Embryonic facial prominence (tissue), 1 donor: ENCODE measurements at regions not wholly inside any gene's neighbourhood (a gene's known extent, or its start where the extent isn't known, plus 50 kb on each side); places are given as distances from the start of the nearest gene placed in this dataset.
"Not testable (repeated sequence)": the region's sequence is repeated elsewhere in the genome, so short reads cannot be mapped to it uniquely, and the experiment has no call there.

Experiments
- DNase-seq: peaks from one replicate; pipeline ENCODE4 v3.0.0-alpha.2; 2016; ENCODE audit errors: extremely low spot score

DNA sequence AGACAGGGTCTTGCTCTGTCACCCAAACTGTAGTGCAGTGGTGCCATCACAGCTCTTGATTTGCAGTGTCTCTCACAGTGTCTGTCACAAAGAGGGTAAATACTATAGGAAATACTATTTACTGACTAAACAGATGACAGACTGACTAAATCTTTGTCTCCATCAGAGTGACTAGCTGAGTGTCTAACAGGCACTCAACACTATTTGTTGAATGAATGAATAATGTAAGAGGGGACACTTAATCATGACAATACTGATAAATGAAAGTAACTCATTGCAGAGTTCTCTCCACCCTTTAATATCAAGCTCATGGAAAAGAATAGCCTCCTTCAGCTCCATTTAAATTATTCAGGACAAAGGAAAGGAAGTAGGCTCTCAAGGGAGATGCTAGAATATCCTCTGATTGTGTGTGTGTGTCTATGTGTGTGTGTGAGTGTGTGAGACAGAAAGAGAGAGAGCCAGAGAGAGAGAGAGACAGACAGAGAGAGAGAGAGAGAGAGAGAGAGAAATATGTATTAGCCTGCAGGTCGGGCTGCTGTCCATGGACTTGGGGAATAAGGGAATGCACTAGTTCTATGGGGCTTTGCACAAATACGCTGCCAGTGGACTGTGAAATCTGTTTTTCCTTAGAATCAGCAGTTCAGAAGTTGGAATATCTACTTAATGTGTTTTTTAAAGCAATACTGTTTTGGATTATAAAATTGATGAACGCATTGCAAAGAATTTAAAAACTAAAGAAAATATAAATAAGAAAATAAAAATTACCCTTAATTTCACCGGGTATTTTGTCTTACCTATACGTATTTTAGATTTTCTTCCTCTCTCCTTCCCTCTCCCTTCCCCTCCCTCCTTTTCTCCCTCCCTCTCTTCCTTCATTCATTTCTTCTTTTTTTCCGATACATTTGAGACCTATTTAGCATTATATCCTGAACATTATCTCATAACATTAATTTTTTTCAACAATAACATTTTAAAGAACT is 132.9 kb upstream of the LRIG1 start:
- DNase-seq: no peak

DNA sequence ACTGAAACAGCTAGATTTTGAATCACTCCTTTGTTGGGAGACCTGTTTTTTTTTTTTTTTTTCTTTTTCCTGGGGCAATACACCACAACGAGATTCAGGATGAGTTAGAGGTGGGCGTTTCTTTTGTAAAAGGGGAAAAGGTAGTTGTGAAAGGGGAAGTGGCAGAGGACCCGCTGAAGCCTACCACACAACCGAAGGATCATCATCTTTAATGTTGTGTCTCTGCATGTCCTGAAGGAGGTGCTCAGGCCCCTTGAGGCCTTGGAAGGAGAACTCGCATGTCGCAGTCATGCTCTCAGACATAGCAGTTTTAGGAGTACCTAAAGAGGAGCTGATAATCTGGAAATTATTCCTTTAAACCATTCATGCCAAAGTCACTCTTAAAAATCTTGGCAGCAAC is 137.9 kb upstream of the LRIG1 start:
- no peak for DNase-seq

DNA sequence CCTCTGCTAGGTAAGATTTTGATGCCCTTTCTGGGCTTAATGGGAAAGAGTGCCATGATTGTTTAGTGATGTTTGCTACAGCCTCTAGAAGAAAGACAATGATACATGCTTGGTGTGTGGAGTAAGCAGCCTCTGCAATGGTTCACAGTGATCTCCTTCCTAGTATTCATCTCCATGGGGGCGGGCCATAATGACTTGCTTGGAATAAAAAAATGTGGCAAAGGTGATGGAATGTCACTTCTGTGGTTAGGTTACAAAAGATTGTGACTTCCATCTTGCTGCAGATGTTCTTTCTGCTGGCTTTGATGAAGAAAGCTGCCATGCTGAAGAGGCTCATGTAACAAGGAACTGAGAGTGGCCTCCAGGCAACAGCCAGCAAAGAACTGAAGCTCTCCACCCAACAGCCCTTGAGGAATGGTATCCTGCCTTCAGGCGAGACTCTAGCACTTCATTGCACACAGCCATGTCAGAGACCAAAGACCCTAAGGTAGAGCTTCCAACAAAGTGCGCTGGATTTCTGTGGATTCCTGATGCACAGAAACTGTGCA is 139.1 kb upstream of the LRIG1 start:
- DNase-seq: no peak

DNA sequence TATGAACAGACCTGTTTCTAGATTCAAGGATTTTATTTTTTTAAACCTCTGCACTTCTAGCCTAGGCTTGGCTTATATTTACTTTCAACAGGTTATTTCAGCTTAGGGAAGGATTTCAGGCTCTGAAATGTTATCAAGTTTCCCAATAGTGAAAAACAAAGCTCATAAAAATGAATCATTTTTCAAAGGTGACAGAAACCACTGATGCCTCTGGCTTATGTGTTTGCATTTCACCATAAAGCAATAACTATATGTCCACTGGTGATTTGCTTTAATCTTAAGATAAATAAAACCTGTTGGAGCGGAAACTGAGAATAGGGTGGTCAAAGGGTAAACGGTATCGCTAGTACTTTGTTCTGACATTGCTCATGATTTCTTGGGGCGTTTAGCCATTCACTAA is 141.2 kb upstream of the LRIG1 start:
- DNase-seq: no peak

DNA sequence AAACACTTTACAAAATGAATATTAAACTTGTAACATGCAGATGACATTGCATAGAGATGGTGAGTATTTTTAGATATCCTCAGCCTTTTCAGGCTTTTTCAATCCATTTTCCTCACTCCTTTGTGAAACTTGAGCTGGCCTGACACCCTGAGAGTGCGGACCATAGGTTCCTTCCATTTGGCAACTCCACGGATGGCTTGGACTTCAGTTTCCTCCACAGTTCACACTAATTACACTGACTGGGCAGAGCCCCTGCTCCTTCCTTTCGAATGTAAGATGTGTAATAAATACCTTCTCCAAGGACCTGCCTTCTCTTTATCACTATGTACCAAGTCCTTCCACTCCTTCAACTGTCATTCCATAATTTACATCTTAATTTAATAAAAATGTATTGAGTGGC is 141.7 kb upstream of the LRIG1 start:
- DNase-seq: no peak

DNA sequence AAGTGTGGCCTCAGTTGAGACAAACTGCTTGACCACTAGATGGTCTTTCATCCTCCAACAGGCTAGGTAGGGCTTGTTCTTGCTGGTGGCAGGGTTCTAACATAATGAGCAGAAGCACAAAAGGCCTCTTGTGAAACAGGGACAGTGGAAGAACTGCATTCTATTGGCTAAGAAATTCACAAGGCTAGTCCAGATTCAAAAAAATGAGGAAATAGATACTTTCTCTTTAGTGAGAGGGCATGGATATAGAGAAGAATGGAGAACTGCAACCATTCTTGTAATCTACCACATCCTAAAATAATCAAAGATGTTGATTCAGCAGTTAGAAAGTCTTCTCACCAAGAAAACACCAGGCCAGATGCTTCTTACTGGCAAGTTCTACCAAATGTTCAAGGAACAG is 143.7 kb upstream of the LRIG1 start:
- no peak for DNase-seq

DNA sequence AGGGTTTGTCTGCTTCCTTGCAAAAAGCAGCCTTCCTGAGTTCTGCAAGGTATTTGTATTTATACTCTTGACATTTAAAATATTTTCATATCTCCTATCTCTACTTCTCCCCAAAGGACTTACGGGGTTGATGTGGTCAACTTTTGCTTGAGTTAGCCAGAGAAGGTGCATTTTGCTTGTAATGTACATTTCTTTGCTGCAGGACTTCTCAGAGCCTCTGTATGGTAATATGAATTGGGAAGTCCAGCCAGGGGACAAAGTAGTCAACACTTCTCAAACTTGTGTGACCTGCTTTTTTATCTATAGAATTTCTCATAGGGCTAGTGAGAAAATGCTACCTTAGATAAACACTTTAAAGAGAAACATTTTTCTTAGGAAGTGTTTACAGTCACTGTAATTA is 148.2 kb upstream of the LRIG1 start:
- no peak for DNase-seq

DNA sequence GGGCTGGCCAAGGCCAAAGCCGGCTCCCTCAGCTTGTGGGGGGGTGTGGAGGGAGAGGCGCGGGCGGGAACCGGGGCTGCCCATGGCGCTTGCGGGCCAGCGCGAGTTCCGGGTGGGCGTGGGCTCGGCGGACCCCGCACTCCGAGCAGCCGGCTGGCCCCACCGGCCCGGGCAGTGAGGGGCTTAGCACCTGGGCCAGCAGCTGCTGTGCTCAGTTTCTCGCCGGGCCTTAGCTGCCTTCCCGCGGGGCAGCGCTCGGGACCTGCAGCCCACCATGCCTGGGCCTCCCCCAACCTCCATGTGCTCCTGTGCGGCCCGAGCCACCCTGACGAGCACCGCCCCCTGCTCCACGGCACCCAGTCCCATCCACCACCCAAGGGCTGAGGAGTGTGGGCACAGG is 150.7 kb upstream of the LRIG1 start:
- not testable (repeated sequence) for DNase-seq

DNA sequence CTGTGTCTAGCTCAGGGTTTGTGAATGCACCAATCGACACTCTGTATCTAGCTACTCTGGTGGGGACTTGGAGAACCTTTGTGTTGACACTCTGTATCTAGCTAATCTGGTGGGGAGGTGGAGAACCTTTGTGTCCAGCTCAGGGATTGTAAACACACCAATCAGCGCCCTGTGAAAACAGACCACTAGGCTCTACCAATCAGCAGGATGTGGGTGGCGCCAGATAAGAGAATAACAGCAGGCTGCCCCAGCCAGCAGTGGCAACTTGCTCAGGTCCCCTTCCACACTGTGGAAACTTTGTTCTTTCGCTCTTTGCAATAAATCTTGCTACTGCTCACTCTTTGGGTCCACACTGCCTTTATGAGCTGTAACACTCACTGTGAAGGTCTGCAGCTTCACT is 151.3 kb upstream of the LRIG1 start:
- DNase-seq: not testable (repeated sequence)

DNA sequence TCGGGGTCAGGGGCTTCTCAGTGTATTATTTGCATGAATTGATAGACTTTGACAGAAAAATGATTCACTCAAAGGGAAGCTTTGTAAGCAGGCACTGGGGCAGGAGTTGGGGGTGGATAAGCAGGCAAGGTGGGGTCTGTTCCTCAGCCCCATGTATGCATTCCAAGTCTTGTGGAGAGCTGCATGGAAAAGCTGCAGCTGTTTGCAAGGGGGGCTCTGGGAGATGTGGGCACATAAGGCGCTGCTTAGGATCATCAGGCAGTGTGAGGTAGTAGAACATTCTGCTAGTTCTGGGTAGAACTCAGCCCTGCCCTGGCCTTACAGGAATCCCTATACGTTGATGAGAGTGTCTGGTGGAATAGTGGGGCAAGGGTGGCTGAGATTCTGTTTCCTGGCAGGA is 154.2 kb upstream of the LRIG1 start:
- DNase-seq: no peak

DNA sequence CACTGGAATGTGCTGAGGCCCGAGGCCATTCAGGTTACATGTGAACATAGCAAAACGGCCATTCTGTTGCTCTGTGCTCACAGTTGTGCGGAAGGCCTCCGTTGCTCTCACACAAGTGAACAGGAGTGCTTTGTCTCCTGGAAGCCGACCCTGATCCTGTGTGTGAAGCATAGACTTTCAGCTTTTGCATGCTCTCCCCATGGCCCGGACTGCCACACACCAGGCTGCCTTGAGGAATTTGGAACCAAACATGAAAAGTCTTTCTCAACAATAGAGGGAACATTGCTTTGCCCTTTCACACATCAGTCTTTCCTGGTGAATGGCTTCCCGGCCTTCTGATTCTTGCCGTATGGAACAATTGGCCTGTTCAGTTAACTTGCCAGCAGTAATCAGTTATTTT is 154.8 kb upstream of the LRIG1 start:
- DNase-seq: no peak

DNA sequence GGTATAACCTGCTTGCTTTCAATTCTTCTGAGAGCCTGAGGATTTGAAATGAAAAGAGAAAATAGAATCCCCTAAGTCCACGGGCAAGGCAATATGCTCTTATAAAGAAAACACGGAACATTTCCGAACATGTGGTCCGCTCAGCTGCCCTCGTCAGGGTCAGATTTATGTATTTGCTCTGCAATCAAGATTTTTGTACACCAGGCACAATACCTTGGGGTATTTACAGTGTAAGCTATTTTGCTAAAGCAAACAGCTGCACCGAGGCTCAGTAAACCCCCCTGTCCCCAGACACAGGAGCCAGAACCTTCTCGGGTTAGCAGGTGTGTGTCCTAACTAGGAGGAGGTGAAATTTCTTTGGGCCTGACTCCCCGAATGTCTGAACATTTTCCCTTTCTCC is 155.8 kb upstream of the LRIG1 start:
- DNase-seq: no peak

DNA sequence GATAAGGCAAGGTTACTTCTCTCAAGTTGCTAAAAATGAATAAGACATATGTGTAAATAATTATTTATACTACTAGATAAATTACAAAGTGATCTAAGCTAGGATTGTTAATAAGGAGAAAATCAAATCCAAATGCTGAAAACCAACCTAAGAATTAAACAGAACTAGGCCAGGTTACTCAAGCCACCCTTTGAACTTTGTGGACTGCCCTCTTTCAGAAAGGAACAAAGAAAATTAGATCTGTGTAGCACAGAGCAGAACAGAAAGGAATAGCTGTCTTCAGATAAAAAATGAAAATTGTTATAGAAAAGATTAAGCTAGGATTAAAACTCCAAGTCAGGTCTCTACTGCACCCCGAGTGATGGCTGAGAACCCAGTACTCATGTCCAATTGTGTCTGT is 158.2 kb upstream of the LRIG1 start:
- DNase-seq: no peak

DNA sequence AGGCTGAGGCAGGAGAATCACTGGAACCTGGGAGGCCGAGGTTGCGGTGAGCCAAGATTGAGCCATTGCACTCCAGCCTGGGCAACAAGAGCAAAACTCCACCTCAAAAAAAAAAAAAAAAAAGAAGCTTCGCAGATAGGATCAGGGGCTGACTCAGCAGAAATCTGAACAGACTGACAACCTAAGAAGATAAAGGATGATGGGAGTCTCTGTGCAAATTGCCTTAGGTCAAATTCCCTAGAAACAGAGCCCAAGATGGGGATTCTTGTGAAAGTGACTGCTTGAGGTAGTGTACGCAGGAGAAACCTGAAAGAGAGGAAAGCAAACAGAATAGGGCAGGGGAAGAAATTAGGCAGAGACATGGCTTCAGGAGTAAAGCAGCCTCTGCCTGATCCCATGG is 160.8 kb upstream of the LRIG1 start:
- DNase-seq: no peak

DNA sequence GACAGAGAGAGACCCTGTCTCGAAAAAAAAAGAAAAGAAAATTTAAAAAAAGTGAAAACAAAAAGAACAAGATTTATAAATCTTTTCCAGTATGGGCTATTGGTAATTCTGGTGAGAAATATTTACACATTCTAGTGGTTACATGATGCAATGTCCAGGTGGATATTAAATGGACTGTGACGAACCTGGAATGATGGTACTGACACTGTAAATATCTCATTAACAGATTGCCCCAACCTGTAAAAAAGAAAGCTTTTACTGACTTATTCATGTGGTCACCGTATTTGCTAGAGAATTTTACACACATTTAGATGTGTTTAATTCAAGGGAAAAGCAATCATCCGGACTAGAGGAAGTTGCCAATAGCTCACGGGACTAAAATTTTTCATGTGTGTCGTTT is 162.1 kb upstream of the LRIG1 start:
- DNase-seq: no peak

DNA sequence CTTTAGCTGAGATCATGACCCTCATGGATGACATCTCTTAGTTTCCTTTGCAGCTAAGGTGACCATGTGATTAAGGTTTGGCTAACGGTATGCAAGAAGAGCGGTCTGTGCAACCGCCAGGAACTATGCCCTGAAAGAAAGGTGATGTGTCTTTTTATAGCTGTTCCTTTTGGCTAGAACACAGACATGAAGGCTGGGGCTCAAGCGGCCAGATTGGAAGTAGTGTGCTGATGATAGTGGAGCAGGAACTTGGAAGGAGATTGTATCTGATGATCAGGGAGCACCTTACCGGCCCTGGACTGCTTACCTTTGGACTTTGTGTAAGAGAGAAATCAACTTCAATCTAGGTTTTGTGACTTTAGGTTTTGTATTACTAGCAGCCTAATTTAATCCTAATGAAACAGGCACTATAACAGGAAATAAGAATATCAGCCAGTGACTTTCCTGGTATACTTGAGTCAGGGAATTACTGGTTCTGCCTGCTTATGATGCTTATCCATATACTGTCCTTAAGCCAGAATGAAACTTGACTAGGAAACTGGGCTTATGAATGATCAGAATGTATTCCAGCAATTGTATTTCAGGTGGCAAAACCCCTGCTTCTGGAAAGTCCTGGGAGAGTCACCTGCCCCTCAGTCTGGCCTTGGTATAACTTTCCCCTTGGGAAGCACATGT is 164.3 kb upstream of the LRIG1 start:
- DNase-seq: no peak

DNA sequence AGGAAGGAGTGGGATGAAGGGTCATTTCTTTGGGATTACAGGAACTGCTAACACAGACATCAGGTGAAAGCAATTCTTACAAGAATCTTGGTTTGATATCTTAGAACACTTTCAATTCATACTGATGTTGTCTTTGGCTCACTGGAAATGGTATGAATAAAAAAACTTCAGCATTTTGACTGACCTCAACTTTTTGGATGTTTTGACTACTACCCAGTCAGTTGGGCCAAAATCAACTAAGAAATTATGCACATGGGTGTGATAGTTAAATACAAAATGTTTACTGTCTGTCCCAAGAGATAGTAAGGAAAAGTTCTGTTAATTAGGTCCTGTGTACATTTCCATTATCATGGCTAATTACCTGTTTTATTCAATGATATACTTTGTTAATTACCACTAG is 165.5 kb upstream of the LRIG1 start:
- DNase-seq: no peak

DNA sequence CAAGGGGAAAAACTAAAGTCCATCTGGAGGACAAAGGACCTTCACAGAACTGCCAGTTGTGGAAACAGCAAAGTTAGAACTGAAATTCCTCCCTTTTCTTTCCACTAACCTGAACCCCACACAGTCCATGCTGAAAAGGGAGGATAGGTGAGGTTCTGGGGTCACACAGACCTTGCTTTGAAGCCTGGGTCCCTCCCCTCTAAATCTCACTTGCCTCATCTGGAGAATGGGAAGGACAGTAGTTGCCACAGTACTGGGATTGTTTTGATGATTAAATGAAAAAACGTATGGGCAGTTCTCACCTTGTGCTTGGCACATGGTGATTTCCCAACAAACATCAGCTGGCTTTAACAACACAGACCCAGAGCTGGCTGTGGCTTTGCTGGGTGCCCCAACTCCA is 166.4 kb upstream of the LRIG1 start:
- no peak for DNase-seq

DNA sequence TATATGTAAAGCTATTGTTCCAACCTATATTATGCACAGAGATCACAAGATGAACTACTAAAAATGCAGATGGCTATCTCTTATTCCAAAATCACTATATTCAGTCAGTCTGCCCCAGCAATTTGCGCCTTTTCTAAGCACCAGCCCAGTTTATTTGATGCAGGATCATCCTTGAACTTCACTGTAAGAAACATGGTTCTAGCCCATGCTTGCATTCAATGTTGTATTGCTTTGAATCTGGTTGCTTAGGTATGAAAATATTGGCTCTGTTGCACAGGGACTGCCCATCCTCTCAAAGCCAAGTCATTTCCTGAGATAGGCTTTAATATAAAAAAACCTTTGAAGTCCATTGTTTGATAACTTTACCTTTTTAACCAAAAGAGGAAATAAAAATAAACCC is 170.5 kb upstream of the LRIG1 start:
- no peak for DNase-seq

DNA sequence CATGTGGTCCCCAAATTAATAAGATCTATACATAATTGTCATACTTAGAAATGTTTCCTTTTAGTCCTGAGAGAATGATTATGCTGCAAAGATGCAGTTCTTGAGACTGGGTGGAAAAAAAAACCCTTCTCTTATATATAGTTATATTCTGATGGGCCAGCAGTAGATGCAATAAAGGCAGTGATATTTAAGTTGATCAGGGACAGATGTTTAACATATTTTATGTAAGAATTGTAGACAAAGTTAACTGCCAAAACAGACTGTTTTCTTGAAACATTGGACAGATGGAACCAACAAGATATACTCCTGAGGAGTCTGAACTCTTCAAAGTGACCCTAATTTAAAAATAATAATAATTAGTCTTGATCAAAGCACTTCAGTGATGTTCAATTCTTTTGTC is 172.0 kb upstream of the LRIG1 start:
- no peak for DNase-seq

DNA sequence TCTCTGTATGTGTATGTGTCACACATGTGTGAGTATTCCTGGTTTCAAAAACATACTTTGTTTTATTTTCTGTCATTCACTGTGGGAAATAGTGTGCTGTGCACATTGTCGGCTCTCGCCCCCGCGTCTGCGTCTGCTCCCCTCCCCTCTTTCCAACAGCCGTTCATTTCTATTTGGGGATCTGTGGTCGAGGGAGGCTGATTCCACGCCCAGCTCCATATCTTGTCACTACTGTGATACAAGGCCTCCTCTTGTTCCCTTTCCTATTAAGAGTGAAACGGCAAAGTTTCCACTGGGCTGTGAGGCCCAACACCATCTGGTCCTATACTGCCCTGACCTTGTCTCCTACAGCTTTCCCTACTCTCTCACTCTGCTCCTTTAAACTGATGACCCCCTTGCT is 172.5 kb upstream of the LRIG1 start:
- no peak for DNase-seq

DNA sequence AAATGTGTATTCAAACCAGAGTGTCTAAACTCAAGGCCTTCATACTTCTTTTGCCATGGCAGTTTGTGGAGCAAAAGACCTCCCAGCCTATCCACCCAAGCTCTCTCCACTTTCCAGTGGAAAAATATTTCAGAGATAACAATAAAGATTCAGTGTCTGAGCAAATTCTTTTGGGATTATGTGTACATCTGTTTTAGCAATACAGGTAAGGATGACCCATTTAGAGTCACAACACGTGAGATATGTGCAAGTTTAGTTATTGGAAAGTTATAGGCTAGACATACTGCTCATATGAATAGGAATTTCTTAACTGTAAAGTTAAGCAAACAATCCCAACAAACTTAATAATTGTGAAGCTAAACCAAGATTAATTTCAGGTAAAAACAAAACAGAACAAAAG is 174.5 kb upstream of the LRIG1 start:
- DNase-seq: no peak
